Natural killer cell treated with Interleukin-12 subunit alpha and Interleukin-12 subunit beta and Interleukin-15 and Interleukin-18, amount 100 ng/mL, for 72 hours (primary cell): ENCODE measurements at regions not wholly inside any gene's neighbourhood (a gene's known extent, or its start where the extent isn't known, plus 50 kb on each side); places are given as distances from the start of the nearest gene placed in this dataset.
"Not testable (repeated sequence)": the region's sequence is repeated elsewhere in the genome, so short reads cannot be mapped to it uniquely, and the experiment has no call there.

Experiments
- ATAC-seq, 2 donors: fragments of 150-1000 bp; cut with Tn5 transposase in 1 of 2; sonication (Bioruptor Pico), chemical (Tn5 transposase) in 1 of 2; 2 replicates each; pipeline ENCODE4 v1.10.0; 2021
- DNase-seq: peaks from one replicate; pipeline ENCODE4 v3.0.0; 2022; ENCODE audit warnings: low spot score
- H3K27ac Mint-ChIP-seq, 2 donors: 1 replicate in 1 of 2; 2 replicates in 1 of 2; pipeline ENCODE4 v1.8.0; 2022; ENCODE audit warnings: mixed read lengths in 2 of 2, mild to moderate bottlenecking in 1 of 2, moderate library complexity in 1 of 2
- H3K27me3 Mint-ChIP-seq, 2 donors: 1 replicate in 1 of 2; 2 replicates in 1 of 2; pipeline ENCODE4 v1.8.0; 2022; ENCODE audit warnings: mixed read lengths in 2 of 2
- H3K36me3 Mint-ChIP-seq: one replicate; pipeline ENCODE4 v1.8.0; 2022; ENCODE audit warnings: mixed read lengths
- H3K4me1 Mint-ChIP-seq, 2 donors: 1 replicate in 1 of 2; 2 replicates in 1 of 2; pipeline ENCODE4 v1.8.0; 2022; ENCODE audit warnings: low read depth in 2 of 2, mixed read lengths in 2 of 2, mild to moderate bottlenecking in 1 of 2
- H3K4me3 Mint-ChIP-seq: one replicate; pipeline ENCODE4 v1.8.0; 2022; ENCODE audit warnings: mixed read lengths
- H3K9me3 Mint-ChIP-seq: 2 replicates; pipeline ENCODE4 v1.8.0; 2022; ENCODE audit warnings: mixed read lengths

GRCh38 chr6:27194453-27194852 is 53.0 kb upstream of the PRSS16 start:
- not testable (repeated sequence) for H3K27ac Mint-ChIP-seq, H3K36me3 Mint-ChIP-seq, H3K4me1 Mint-ChIP-seq, DNase-seq, ATAC-seq, H3K27me3 Mint-ChIP-seq, H3K4me3 Mint-ChIP-seq, H3K9me3 Mint-ChIP-seq

DNA sequence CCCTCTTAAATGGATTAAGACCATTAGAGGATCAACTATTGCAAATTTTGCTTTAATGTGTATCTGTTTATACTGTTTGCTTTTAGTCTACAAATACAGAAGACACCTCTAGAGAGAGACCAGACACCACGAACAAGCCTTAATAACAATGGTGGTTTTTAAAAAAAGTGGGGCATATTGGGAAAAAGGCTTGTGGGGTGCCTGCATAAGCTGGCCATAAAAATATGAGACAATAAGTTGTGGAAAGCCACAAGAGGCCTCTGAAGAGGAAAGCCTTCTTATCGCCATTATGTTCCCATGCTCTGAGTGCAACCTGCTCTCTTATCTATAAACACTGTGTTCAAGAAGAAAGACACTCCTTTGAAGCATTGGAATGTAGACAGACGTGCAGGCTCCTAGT is 52.0 kb upstream of the PRSS16 start:
- H3K4me3 Mint-ChIP-seq, H3K9me3 Mint-ChIP-seq, H3K4me1 Mint-ChIP-seq, H3K27me3 Mint-ChIP-seq, H3K36me3 Mint-ChIP-seq, H3K27ac Mint-ChIP-seq, DNase-seq, ATAC-seq: not testable (repeated sequence)
